ENCODE measurements at regions not wholly inside any gene's neighbourhood (a gene's known extent, or its start where the extent isn't known, plus 50 kb on each side); places are given as distances from the start of the nearest gene placed in this dataset.
"Not testable (repeated sequence)": the region's sequence is repeated elsewhere in the genome, so short reads cannot be mapped to it uniquely, and the experiment has no call there.

GRCh38 chr10:78333362-78334143 lies 299.9 kb downstream of the RPS24 start:
- Mint-ChIP-seq H3K36me3 (ENCODE audit: low read depth) (no peaks in the 10 kb centered on the region), H3K27ac (no peak overlapping the region), H3K9me3 (ENCODE audit: low read depth) (no peaks in the 10 kb centered on the region), H3K27me3 (peaks cover 1% of the 10 kb centered on the region), H3K4me3 (no peak overlapping the region), H3K4me1 (no peaks in the 10 kb centered on the region)
- CTCF ChIA-PET: interaction anchor here (0.7 to 0.8 kb wide), 2 partner anchors 12 to 104 kb away, joined by 3 to 4 read pairs; no protein-coding TSS in a partner anchor
- no peak for ATAC-seq
- POLR2A ChIA-PET: no interaction called here
- no peak for DNase-seq
- intact Hi-C loops (cut with DNase I, micrococcal nuclease): no loop called here

- H3K36me3 Mint-ChIP-seq (ENCODE audit: low read depth): no peaks in the 10 kb centered on the region
- ChIA-PET POLR2A (no interaction called here), CTCF (no interaction called here)
- peaks cover 1% of the 10 kb centered on the region for H3K27me3 Mint-ChIP-seq
- no peak overlapping the region for H3K27ac Mint-ChIP-seq
- H3K9me3 Mint-ChIP-seq (ENCODE audit: low read depth): no peaks in the 10 kb centered on the region
- no peaks in the 10 kb centered on the region for H3K4me1 Mint-ChIP-seq
- intact Hi-C loops (cut with DNase I, micrococcal nuclease): no loop called here
- DNase-seq (no peak), ATAC-seq (no peak)
- no peak overlapping the region for H3K4me3 Mint-ChIP-seq
Measured at GRCh38 chr10:78335371-78335690, 301.7 kb downstream of the RPS24 start.

GRCh38 chr10:78335691-78336401 lies 302.2 kb downstream of the RPS24 start:
- DNase-seq: no peak
- H3K36me3 Mint-ChIP-seq (ENCODE audit: low read depth): no peaks in the 10 kb centered on the region
- H3K27ac Mint-ChIP-seq: no peak overlapping the region
- no peak for ATAC-seq
- intact Hi-C loops (cut with DNase I, micrococcal nuclease): no loop called here
- H3K27me3 Mint-ChIP-seq: peaks cover 1% of the 10 kb centered on the region
- H3K4me1 Mint-ChIP-seq: no peaks in the 10 kb centered on the region
- no peak overlapping the region for H3K4me3 Mint-ChIP-seq
- CTCF ChIA-PET: no interaction called here
- H3K9me3 Mint-ChIP-seq (ENCODE audit: low read depth): no peaks in the 10 kb centered on the region
- POLR2A ChIA-PET: no interaction called here

- intact Hi-C loops (cut with DNase I, micrococcal nuclease): no loop called here
- Mint-ChIP-seq H3K27me3 (no peaks in the 10 kb centered on the region), H3K4me1 (no peaks in the 10 kb centered on the region), H3K4me3 (no peak overlapping the region), H3K9me3 (ENCODE audit: low read depth) (no peaks in the 10 kb centered on the region), H3K27ac (no peak overlapping the region), H3K36me3 (ENCODE audit: low read depth) (no peaks in the 10 kb centered on the region)
- ATAC-seq (no peak), DNase-seq (no peak)
- ChIA-PET POLR2A (no interaction called here), CTCF (no interaction called here)
Measured at GRCh38 chr10:78336402-78336791, 302.7 kb downstream of the RPS24 start.

GRCh38 chr10:78337016-78337415 lies 303.4 kb downstream of the RPS24 start:
- ChIA-PET POLR2A (no interaction called here), CTCF (no interaction called here)
- no peak for ATAC-seq
- H3K36me3 Mint-ChIP-seq (ENCODE audit: low read depth): no peaks in the 10 kb centered on the region
- H3K9me3 Mint-ChIP-seq (ENCODE audit: low read depth): no peaks in the 10 kb centered on the region
- intact Hi-C loops (cut with DNase I, micrococcal nuclease): no loop called here
- no peak for DNase-seq
- no peak overlapping the region for H3K4me3 Mint-ChIP-seq
- H3K27me3 Mint-ChIP-seq: no peaks in the 10 kb centered on the region
- no peaks in the 10 kb centered on the region for H3K4me1 Mint-ChIP-seq
- H3K27ac Mint-ChIP-seq: no peak overlapping the region

- intact Hi-C loops (cut with DNase I, micrococcal nuclease): no loop called here
- Mint-ChIP-seq H3K4me1 (no peaks in the 10 kb centered on the region), H3K4me3 (no peak overlapping the region), H3K9me3 (ENCODE audit: low read depth) (no peaks in the 10 kb centered on the region), H3K27me3 (no peaks in the 10 kb centered on the region), H3K36me3 (ENCODE audit: low read depth) (no peaks in the 10 kb centered on the region), H3K27ac (no peak overlapping the region)
- ChIA-PET CTCF (interaction anchor here (0.6 kb wide), 1 partner anchor 34 kb away, joined by 3 read pairs; no protein-coding TSS in a partner anchor), POLR2A (no interaction called here)
- DNase-seq: no peak
- ATAC-seq: no peak
Measured at GRCh38 chr10:78337646-78338391, 304.2 kb downstream of the RPS24 start.

- POLR2A ChIA-PET: no interaction called here
- Mint-ChIP-seq H3K4me1 (no peaks in the 10 kb centered on the region), H3K27me3 (no peaks in the 10 kb centered on the region), H3K9me3 (ENCODE audit: low read depth) (no peaks in the 10 kb centered on the region), H3K4me3 (no peak overlapping the region), H3K27ac (no peak overlapping the region), H3K36me3 (ENCODE audit: low read depth) (no peaks in the 10 kb centered on the region)
- intact Hi-C loops (cut with DNase I, micrococcal nuclease): no loop called here
- CTCF ChIA-PET: interaction anchor here (0.5 to 0.7 kb wide), 3 partner anchors 34 to 954 kb away, joined by 3 read pairs; no protein-coding TSS in a partner anchor
- DNase-seq: no peak
- no peak for ATAC-seq
Measured at GRCh38 chr10:78338717-78339116, 305.1 kb downstream of the RPS24 start.

- no peaks in the 10 kb centered on the region for H3K36me3 Mint-ChIP-seq (ENCODE audit: low read depth)
- H3K4me1 Mint-ChIP-seq: no peaks in the 10 kb centered on the region
- intact Hi-C loops (cut with DNase I, micrococcal nuclease): no loop called here
- no peaks in the 10 kb centered on the region for H3K9me3 Mint-ChIP-seq (ENCODE audit: low read depth)
- DNase-seq (no peak), ATAC-seq (no peak)
- ChIA-PET POLR2A (no interaction called here), CTCF (interaction anchor here (0.7 kb wide), 1 partner anchor 954 kb away, joined by 3 read pairs; no protein-coding TSS in a partner anchor)
- H3K27ac Mint-ChIP-seq: no peak overlapping the region
- no peak overlapping the region for H3K4me3 Mint-ChIP-seq
- H3K27me3 Mint-ChIP-seq: no peaks in the 10 kb centered on the region
Measured at GRCh38 chr10:78339251-78339650, 305.6 kb downstream of the RPS24 start.

- ATAC-seq (no peak), DNase-seq (no peak)
- ChIA-PET CTCF (no interaction called here), POLR2A (no interaction called here)
- H3K4me3 Mint-ChIP-seq: no peak overlapping the region
- no peaks in the 10 kb centered on the region for H3K9me3 Mint-ChIP-seq (ENCODE audit: low read depth)
- H3K27me3 Mint-ChIP-seq: peaks cover 2% of the 10 kb centered on the region
- no peaks in the 10 kb centered on the region for H3K4me1 Mint-ChIP-seq
- no peaks in the 10 kb centered on the region for H3K36me3 Mint-ChIP-seq (ENCODE audit: low read depth)
- intact Hi-C loops (cut with DNase I, micrococcal nuclease): no loop called here
- no peak overlapping the region for H3K27ac Mint-ChIP-seq
Measured at GRCh38 chr10:78341953-78342614, 308.4 kb downstream of the RPS24 start.

- no peak for DNase-seq
- ChIA-PET POLR2A (no interaction called here), CTCF (no interaction called here)
- Mint-ChIP-seq H3K36me3 (ENCODE audit: low read depth) (no peaks in the 10 kb centered on the region), H3K27ac (no peak overlapping the region), H3K4me1 (no peaks in the 10 kb centered on the region), H3K27me3 (peaks cover 2% of the 10 kb centered on the region), H3K9me3 (ENCODE audit: low read depth) (no peaks in the 10 kb centered on the region), H3K4me3 (no peak overlapping the region)
- ATAC-seq: no peak
- intact Hi-C loops (cut with DNase I, micrococcal nuclease): no loop called here
Measured at GRCh38 chr10:78342827-78343653, 309.4 kb downstream of the RPS24 start.

- POLR2A ChIA-PET; DNase-seq; H3K4me1 Mint-ChIP-seq; CTCF ChIA-PET; H3K36me3 Mint-ChIP-seq (ENCODE audit: low read depth); ATAC-seq; H3K4me3 Mint-ChIP-seq; H3K9me3 Mint-ChIP-seq (ENCODE audit: low read depth); H3K27me3 Mint-ChIP-seq; intact Hi-C loops (cut with DNase I, micrococcal nuclease); H3K27ac Mint-ChIP-seq: not testable (repeated sequence)
Measured at GRCh38 chr10:78344257-78344656, 310.6 kb downstream of the RPS24 start.

All from activated CD4-positive, alpha-beta T cell treated with anti-CD3 and anti-CD28 coated beads for 36 hours (primary cell).